ENCODE measurements at regions not wholly inside any gene's neighbourhood (a gene's known extent, or its start where the extent isn't known, plus 50 kb on each side); places are given as distances from the start of the nearest gene placed in this dataset.

DNA sequence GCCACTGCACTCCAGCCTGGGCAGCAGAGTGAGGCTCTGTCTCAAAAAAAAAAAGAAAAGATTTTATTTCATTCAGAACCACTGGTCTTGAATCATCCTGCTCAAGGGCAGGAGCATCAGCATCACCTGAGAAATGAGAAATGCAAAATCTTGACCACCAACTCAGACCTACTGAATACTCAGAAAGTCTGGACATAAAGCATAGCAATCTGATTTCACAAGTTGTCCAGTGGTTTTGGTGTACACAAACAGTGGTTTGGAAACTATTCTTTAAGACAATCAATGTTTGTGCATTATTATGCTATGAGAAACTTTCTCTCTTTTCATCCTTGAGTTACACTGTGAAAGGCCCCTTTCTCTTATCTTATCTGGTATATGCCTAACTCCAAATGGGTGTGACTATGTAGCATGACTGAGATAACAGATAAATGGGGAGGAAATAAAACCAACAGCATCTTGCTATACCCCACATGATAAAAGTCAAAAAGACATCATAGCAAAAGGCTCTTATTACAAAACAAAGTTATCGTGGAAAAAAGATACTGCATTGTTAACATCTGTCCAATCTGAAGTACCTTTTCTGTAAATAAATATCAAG, 174.2 kb upstream of the STT3B start:
- TF ChIP-seq EZH2 (IDR thresholded peaks at IDR 0.05; ENCODE audit: insufficient read depth, poor library complexity, severe bottlenecking) (no peak), EZH2phosphoT487 (IDR thresholded peaks at IDR 0.05; ENCODE audit: insufficient read depth, low read depth) (no peak)

Measured in GM23248 (cell line).